ENCODE measurements at regions not wholly inside any gene's neighbourhood (a gene's known extent, or its start where the extent isn't known, plus 50 kb on each side); places are given as distances from the start of the nearest gene placed in this dataset.

DNA sequence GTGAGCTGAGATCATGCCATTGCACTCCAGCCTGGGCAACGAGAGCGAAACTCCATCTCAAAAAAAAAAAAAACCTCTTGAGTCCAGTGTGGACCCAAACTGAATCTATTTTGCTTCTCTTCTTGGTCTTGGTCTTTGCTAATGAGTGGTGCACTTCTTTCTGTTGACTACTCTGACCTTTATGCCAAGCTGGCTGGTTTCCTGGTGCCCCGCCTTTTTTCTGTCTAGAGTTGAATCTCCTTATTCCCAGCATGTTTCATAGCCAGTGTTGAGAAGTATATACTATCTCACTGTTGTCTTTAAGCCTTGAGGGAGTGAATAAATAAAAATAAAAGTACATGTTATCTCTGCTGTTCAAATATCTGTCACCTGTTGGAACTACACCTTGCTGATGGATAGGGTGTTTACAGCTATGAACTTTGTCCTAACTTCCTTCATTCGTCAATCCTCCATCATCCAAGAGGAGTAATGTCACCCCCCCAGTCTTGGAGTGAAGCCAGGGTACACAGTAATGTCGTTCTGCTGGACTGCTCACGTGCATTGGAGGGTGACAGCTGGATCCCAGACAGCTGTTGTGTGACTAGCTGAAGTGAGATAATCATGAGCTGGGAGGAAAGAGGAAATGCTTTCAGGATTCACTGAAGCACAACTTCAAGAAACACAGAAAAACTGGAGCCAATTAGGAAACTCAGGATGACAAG, 99.3 kb upstream of the PRKG2 start:
- no TSS peak for BruUV-seq (replicated peaks)
- peak overlapping the region; percentile 36 for H2AFZ ChIP-seq (replicated peaks; ENCODE audit: low read length, poor library complexity)
- TF ChIP-seq SMC3 (IDR thresholded peaks at IDR 0.05; ENCODE audit: low read depth, low read length) = no peak
- TF ChIP-seq CEBPB (IDR thresholded peaks at IDR 0.05; ENCODE audit: low read depth, low read length) = no peak
- TF ChIP-seq, protein P1, sequence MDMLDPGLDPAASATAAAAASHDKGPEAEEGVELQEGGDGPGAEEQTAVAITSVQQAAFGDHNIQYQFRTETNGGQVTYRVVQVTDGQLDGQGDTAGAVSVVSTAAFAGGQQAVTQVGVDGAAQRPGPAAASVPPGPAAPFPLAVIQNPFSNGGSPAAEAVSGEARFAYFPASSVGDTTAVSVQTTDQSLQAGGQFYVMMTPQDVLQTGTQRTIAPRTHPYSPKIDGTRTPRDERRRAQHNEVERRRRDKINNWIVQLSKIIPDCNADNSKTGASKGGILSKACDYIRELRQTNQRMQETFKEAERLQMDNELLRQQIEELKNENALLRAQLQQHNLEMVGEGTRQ (IDR thresholded peaks at IDR 0.05; ENCODE audit: low read depth, low read length) = peak; percentile 49
- TF ChIP-seq, protein P2, sequence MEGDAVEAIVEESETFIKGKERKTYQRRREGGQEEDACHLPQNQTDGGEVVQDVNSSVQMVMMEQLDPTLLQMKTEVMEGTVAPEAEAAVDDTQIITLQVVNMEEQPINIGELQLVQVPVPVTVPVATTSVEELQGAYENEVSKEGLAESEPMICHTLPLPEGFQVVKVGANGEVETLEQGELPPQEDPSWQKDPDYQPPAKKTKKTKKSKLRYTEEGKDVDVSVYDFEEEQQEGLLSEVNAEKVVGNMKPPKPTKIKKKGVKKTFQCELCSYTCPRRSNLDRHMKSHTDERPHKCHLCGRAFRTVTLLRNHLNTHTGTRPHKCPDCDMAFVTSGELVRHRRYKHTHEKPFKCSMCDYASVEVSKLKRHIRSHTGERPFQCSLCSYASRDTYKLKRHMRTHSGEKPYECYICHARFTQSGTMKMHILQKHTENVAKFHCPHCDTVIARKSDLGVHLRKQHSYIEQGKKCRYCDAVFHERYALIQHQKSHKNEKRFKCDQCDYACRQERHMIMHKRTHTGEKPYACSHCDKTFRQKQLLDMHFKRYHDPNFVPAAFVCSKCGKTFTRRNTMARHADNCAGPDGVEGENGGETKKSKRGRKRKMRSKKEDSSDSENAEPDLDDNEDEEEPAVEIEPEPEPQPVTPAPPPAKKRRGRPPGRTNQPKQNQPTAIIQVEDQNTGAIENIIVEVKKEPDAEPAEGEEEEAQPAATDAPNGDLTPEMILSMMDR (conservative IDR thresholded peaks at IDR 0.05; ENCODE audit: low read depth, low read length) = no peak
- TF ChIP-seq RAD21 (IDR thresholded peaks at IDR 0.05; ENCODE audit: low read length) = no peak
- TF ChIP-seq BHLHE40 (IDR thresholded peaks at IDR 0.05; ENCODE audit: low read depth, low read length) = peak; percentile 98
- no peak for TF ChIP-seq NFE2L2 (IDR thresholded peaks at IDR 0.05; ENCODE audit: low read depth, low read length)
- TF ChIP-seq RFX5 (IDR thresholded peaks at IDR 0.05; ENCODE audit: low read depth, low read length) = no peak
- TF ChIP-seq, protein P3, sequence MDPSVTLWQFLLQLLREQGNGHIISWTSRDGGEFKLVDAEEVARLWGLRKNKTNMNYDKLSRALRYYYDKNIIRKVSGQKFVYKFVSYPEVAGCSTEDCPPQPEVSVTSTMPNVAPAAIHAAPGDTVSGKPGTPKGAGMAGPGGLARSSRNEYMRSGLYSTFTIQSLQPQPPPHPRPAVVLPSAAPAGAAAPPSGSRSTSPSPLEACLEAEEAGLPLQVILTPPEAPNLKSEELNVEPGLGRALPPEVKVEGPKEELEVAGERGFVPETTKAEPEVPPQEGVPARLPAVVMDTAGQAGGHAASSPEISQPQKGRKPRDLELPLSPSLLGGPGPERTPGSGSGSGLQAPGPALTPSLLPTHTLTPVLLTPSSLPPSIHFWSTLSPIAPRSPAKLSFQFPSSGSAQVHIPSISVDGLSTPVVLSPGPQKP (IDR thresholded peaks at IDR 0.05; ENCODE audit: borderline replicate concordance, low read depth, low read length) = no peak
- no peak for TF ChIP-seq MXI1 (IDR thresholded peaks at IDR 0.05; ENCODE audit: borderline replicate concordance, low read depth, low read length)
- no peak for TF ChIP-seq CHD1 (IDR thresholded peaks at IDR 0.05; ENCODE audit: low read depth, low read length)
- TF ChIP-seq POLR2A (IDR thresholded peaks at IDR 0.05; ENCODE audit: low read depth, low read length) = no peak
- peak; percentile 28 for TF ChIP-seq RCOR1 (IDR thresholded peaks at IDR 0.05; ENCODE audit: insufficient replicate concordance, low read length)
- no peak; the same call in 1 of the 2 replicates for TF ChIP-seq MAZ (IDR thresholded peaks at IDR 0.05; ENCODE audit: borderline replicate concordance, low read depth, low read length)

More for the DNA sequence above, 99.3 kb upstream of the PRKG2 start:
- Histone ChIP-seq H4K5ac (ENCODE audit: low read depth, low read length) (peak overlapping the region; percentile 31), H3K36me3 (ENCODE audit: control insufficient read depth, insufficient read depth, low read length) (no peaks in the 10 kb centered on the region), H2BK15ac (ENCODE audit: low read depth, low read length) (peak overlapping the region; percentile 73; the same call in 2 of the 3 replicates), H3K4ac (ENCODE audit: low read depth, low read length) (peak overlapping the region; percentile 74), H3K9me1 (ENCODE audit: insufficient read depth, low read length) (peaks cover 3% of the 10 kb centered on the region), H2BK5ac (ENCODE audit: low read depth, low read length, poor library complexity, severe bottlenecking) (peak overlapping the region; percentile 93), H3K79me1 (ENCODE audit: low read depth in 1 of 2, low read length in 2 of 2) (no peaks in the 10 kb centered on the region), H3K4me1 (ENCODE audit: control insufficient read depth, insufficient read depth, low read length) (peaks cover 4% of the 10 kb centered on the region; the same call in 1 of the 2 replicates), H3K9ac (ENCODE audit: low read depth, low read length) (no peak overlapping the region), H4K8ac (ENCODE audit: low read depth in 2 of 2, low read length in 2 of 2) (peak overlapping the region; percentile 66 to 73), H3K14ac (replicated peaks; ENCODE audit: low read depth, low read length) (peak overlapping the region; percentile 49; the same call in 1 of the 2 replicates), H3K18ac (ENCODE audit: low read depth, low read length) (peak overlapping the region; percentile 10), H2BK20ac (ENCODE audit: low read depth, low read length) (peak overlapping the region; percentile 94; the same call in 1 of the 2 replicates), H3K9me3 (ENCODE audit: control insufficient read depth, insufficient read depth, low read length) (no peaks in the 10 kb centered on the region), H2AK9ac (replicated peaks; ENCODE audit: low read depth, low read length, poor library complexity) (no peak overlapping the region), H3K4me2 (ENCODE audit: low read depth, low read length) (peak overlapping the region; percentile 54; the same call in 1 of the 2 replicates), H3K27me3 (ENCODE audit: control insufficient read depth, insufficient read depth, low read length) (no peaks in the 10 kb centered on the region), H2BK120ac (ENCODE audit: low read depth, low read length) (peak overlapping the region; percentile 93), H4K20me1 (ENCODE audit: insufficient read depth, low read length) (no peaks in the 10 kb centered on the region; the same call in 1 of the 2 replicates), H3K23ac (ENCODE audit: low read depth, low read length) (peak overlapping the region; percentile 52; the same call in 1 of the 2 replicates), H3K56ac (ENCODE audit: extremely low read depth, insufficient read depth, low read length) (peak overlapping the region; percentile 68; the same call in 1 of the 2 replicates), H4K91ac (ENCODE audit: insufficient read depth, low read depth, low read length) (peak overlapping the region; percentile 86), H2AK5ac (ENCODE audit: low read depth, low read length) (peak overlapping the region; percentile 76), H3K4me3 (ENCODE audit: insufficient read depth, low read depth, low read length) (no peak overlapping the region), H3K27ac (ENCODE audit: insufficient read depth, low read length) (peak overlapping the region; percentile 76)
- dilution Hi-C loops (cut with HindIII; ENCODE audit: low sequenced_read_pairs, unreplicated experiment) = no loop called here
- no CpG with 5 or more reads among the region's 6 CpGs for WGBS, 2 experiments (ENCODE audit: extremely low coverage in 2 of 2, insufficient read length in 1 of 2)
- DNase-seq (peak; percentile 91), ATAC-seq (ENCODE audit: low read depth) (peak; percentile 74)
- in situ Hi-C loops (cut with MboI; ENCODE audit: low sequenced_read_pairs) = no loop called here
- ChIA-PET CTCF (interaction anchor here (0.6 to 1.4 kb wide), 4 partner anchors 38 to 1067 kb away, joined by 3 to 8 read pairs (median 4); no protein-coding TSS in a partner anchor), POLR2A (ENCODE audit: unreplicated experiment) (interaction anchor here (0.6 kb wide), 1 partner anchor 14 kb away, joined by 3 read pairs; no protein-coding TSS in a partner anchor)
- intact Hi-C loops (cut with micrococcal nuclease) = loop anchor here (5.0 kb wide), 1 partner anchor 47 kb away; no protein-coding TSS in a partner anchor
